ENCODE measurements at regions not wholly inside any gene's neighbourhood (a gene's known extent, or its start where the extent isn't known, plus 50 kb on each side); places are given as distances from the start of the nearest gene placed in this dataset.
A peak's percentile ranks its signal among the peaks of the same experiment; 100 is the strongest.
"Not testable (repeated sequence)": the region's sequence is repeated elsewhere in the genome, so short reads cannot be mapped to it uniquely, and the experiment has no call there.

DNA sequence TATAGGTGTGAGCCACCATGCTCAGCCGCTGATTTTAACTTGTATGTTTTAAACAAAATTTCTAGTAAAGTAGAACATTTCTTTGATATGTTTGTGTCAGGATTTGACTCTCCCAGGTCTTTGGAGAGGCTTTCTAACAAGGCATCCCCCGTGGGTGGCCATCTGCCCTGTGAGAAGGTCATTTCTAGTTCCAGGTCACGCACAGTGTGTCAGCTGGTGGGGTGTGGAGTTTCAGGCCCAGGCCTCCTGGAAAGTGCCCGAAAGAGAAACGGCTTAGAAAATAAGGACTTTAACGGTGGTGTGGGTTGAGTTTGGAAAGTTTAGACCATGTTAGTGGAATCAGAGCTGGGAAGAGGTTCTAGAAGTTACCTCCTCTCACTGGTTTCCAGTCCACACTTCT, 61.0 kb downstream of the SPDYE17 start:
- DNase-seq (ENCODE audit: low spot score); H3K36me3 Mint-ChIP-seq; H3K4me1 Mint-ChIP-seq (ENCODE audit: low read depth in 2 of 2); H3K27ac Mint-ChIP-seq; H3K4me3 Mint-ChIP-seq; ATAC-seq; H3K27me3 Mint-ChIP-seq; H3K9me3 Mint-ChIP-seq: not testable (repeated sequence)

DNA sequence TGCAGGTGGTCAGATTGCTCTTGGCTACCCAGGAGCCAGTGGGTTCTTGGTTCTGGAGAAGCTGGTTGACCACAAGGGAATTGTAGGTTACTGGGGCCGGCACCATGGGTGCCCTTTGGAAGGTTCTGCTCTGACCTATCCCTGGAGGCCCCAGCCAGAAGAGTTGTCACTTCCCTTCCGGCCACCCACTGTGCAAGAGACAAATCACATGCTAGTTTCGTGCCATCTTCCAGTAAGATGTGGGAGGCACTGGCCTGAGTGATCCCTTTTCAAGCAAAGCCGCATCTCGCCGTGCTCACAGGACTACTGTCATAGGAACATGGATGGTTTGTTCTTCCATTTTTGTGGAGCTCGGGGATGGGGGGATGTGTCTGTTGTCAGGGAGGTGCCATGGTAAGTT, 62.3 kb downstream of the SPDYE17 start:
- not testable (repeated sequence) for H3K27me3 Mint-ChIP-seq; H3K27ac Mint-ChIP-seq; DNase-seq (ENCODE audit: low spot score); H3K4me1 Mint-ChIP-seq (ENCODE audit: low read depth in 2 of 2); H3K9me3 Mint-ChIP-seq; ATAC-seq; H3K36me3 Mint-ChIP-seq; H3K4me3 Mint-ChIP-seq

DNA sequence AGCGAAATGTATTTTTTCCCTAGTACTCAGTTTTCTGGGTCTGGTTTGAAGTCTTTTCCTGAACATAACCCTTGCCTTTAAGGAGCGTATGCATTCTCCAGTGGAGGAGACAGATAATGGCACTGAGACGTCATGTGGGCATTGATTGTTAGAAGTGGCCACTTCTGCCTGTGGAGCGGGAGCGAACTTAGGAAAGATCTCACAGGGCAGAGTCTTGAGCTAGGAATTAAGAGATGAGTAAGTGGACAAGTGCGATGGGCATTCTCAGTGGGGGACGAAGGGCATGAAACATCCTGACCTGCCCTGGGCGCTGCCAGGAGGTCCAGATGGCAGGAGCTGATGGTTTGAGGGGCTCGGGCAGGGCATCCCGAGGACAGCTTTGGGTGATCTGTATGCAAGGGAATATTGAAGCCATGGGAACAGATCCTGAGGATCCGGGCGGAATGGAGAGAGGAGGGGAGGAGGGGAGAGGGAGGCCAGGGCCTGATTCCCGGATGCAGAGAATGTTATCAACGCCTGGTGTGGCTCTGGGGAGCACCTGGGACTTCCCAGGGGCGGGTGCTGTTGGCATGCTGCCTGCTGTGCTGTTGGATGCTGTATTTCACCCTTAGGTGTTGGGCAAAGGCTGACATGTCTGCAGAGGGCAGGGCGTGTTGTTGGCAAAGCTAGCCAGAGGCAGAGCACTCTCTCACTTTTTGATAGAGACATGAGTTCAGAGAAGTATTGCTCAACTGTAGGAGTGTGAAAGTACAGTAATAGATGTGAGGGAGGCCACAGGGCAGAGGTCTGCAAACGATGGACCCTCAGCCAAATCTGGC, 66.2 kb downstream of the SPDYE17 start:
- H3K4me1 Mint-ChIP-seq (ENCODE audit: low read depth in 2 of 2); DNase-seq (ENCODE audit: low spot score); H3K9me3 Mint-ChIP-seq; H3K36me3 Mint-ChIP-seq; H3K27ac Mint-ChIP-seq; H3K27me3 Mint-ChIP-seq; H3K4me3 Mint-ChIP-seq: not testable (repeated sequence)
- peak in 1 of 2 donors; percentile 60 for ATAC-seq

DNA sequence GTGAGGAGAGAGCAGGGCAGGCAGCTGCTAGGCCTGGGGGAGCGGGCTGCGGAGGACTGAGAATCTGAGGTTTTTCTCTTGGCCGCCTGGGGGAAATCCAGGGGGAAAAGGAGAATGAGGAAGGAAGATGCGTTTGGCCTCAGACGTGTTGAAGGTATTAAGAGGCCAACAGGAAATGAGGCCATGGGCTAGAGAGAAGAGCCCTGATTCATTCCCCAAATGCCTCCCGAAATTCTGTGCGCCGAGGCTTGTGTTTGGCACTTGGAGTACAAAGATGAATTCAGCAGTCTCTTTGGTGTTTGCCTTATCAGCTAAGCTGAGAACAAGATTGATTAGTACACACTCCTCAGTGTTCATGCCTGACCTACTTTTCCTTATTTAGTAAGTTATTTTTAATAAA, 68.1 kb downstream of the SPDYE17 start:
- H3K27me3 Mint-ChIP-seq; H3K27ac Mint-ChIP-seq; H3K4me3 Mint-ChIP-seq; H3K9me3 Mint-ChIP-seq; H3K4me1 Mint-ChIP-seq (ENCODE audit: low read depth in 2 of 2); H3K36me3 Mint-ChIP-seq; ATAC-seq; DNase-seq (ENCODE audit: low spot score): not testable (repeated sequence)

DNA sequence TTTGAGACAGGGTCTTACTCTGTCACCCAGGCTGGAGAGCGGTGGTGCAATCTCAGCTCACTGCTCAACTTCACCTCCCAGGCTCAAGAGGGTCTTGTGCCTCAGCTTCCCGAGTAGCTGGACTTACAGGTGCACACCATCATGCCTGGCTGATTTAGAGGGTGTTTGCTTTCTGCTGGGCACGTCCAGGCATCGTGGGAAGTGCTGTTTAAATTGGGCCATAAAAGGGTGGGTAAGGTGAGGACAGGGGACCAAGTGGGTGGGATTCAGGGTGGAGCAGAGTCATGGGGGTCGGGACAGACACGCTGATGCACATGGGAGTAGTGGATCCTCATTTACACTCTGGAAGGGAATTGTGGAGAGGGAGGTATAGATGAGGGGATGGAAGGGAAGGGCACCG, 69.1 kb downstream of the SPDYE17 start:
- H3K36me3 Mint-ChIP-seq; H3K9me3 Mint-ChIP-seq; H3K4me1 Mint-ChIP-seq (ENCODE audit: low read depth in 2 of 2); H3K27me3 Mint-ChIP-seq; DNase-seq (ENCODE audit: low spot score); ATAC-seq; H3K27ac Mint-ChIP-seq; H3K4me3 Mint-ChIP-seq: not testable (repeated sequence)

DNA sequence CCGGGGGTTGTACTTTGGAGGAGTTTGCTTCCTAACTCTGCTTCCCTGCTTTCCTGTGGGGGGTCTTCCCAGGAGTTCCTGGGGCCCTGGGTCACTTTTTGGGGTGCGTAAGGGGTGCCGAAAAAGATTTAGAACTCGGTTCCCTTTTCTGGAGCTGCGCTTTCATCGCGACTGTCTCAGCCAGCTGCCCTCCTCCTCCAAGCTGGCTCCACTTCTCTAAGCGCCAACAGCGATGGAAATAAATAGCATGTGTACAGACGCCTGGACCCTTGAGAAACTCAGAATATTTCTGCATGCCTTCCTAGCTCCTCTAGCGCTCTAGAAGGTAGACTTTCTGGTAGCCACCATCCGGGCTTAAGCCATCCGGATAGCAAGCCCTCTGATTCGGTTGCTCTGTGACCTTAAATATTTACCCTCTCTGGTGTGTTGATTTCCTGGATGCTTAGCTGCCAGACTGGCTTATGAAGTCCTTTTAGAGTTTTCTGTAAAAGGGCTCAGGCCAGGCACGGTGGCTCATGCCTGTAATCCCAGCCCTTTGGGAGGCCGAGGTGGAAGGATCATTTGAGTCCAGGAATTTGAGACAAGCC, 71.7 kb downstream of the SPDYE17 start:
- H3K27ac Mint-ChIP-seq; H3K9me3 Mint-ChIP-seq; DNase-seq (ENCODE audit: low spot score); H3K4me3 Mint-ChIP-seq; H3K27me3 Mint-ChIP-seq; H3K4me1 Mint-ChIP-seq (ENCODE audit: low read depth in 2 of 2); H3K36me3 Mint-ChIP-seq; ATAC-seq: not testable (repeated sequence)

DNA sequence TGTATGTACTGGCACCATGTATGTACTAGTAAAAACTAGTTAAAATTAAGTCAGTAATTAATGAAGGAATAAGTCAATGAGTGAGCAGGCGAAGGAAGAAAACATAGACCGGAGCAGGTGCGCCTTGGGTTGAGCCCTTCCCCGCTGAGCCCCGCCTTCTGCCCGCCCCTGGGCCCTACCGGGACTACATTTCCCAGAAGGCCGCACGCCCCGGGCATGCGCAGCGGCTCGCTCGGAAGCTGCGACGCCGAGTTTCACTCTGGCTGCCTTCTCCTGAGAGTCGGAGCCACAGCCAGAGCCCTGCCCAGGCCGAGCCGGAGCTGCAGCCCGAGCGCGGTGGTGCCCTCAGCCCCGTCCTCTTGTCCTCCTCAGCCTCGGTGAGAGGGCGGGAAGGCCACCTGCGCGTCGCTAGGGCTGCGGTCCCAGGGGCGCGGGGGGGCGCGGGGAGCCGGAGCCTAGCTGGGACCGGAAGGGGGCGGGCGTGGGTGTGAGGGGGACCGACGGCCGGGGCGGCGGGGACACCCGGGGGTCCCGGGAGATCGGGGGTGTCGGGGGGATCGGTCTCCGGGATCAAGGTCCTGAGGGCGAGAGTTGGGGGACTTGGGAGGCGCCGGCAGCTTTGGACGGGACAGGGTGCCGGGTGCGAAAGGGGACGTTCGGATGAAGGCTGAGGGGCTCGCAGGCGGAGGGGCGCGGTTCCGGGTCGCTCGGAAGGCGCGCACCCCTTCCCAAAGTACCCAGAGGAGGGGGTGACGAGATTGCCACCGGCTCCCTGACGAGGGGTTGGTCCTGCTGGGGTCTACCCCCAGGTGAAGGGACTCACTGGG, 72.4 kb downstream of the SPDYE17 start:
- not testable (repeated sequence) for H3K27ac Mint-ChIP-seq; H3K9me3 Mint-ChIP-seq; H3K36me3 Mint-ChIP-seq; H3K4me3 Mint-ChIP-seq; H3K4me1 Mint-ChIP-seq (ENCODE audit: low read depth in 2 of 2); H3K27me3 Mint-ChIP-seq; DNase-seq (ENCODE audit: low spot score)
- ATAC-seq: peak; percentile 99 to 100

DNA sequence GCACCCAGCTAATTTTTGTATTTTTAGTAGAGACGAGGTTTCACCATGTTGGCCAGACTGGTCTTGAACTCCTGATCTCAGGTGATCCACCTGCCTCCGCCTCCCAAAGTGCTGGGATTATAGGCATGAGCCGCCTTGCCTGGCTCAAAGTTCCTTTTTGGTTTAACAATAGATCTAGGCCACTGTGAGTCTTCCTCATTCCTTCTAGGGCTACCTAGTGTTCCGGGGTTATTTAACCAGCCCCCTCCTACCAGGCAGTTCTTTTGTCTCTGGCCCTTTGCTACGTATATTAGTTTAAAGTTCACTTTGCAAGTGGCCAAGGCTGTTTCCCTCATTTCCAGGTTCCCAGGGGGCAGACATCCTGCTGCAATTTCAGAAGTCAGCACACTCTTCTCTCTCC, 75.6 kb downstream of the SPDYE17 start:
- not testable (repeated sequence) for H3K4me3 Mint-ChIP-seq; DNase-seq (ENCODE audit: low spot score); H3K36me3 Mint-ChIP-seq; H3K27ac Mint-ChIP-seq; H3K27me3 Mint-ChIP-seq; H3K9me3 Mint-ChIP-seq; ATAC-seq; H3K4me1 Mint-ChIP-seq (ENCODE audit: low read depth in 2 of 2)

DNA sequence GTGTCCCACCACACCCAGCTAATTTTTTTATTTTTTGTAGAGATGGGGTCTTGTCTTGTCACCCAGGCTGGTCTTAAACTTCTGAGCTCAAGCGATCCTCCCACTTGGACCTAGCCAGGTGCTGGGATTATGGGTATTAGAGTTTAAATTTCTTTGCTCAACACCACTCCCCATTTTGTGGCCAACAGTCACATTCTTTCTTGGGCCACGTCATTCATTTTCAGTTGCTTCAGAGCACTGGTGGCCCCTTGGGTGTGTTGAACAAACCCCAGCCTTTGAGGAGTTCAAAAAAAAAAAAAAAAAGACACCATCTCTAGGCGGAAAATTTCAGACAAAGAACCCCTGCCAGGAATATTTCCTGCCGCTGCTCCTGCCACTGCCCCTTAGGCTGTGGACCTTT, 77.0 kb downstream of the SPDYE17 start:
- H3K9me3 Mint-ChIP-seq; H3K4me1 Mint-ChIP-seq (ENCODE audit: low read depth in 2 of 2); DNase-seq (ENCODE audit: low spot score); H3K36me3 Mint-ChIP-seq; H3K27me3 Mint-ChIP-seq; ATAC-seq; H3K4me3 Mint-ChIP-seq; H3K27ac Mint-ChIP-seq: not testable (repeated sequence)

DNA sequence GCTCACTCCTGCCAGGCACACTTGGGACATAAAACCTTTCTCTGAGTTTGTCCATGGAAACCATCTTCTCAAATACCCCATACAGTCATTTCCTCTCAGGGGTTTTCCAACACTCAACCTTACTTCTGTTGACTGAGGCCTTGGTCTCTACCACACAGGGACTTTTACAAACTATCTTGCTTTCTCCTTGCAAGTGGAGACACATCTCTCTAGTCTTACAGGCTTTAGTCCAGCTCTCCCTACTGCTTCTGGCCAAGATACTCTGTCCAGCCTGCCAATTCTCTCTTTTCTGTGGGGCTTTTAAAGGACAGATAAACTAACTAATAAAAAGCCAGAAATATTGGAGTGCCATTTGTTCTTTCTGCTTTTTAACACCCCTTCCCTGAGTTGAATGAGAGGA, 87.6 kb downstream of the SPDYE17 start:
- Mint-ChIP-seq H3K27ac (peak overlapping the region in 1 of 2 donors; percentile 35), H3K27me3 (peaks cover 6 to 11% of the 10 kb centered on the region in 2 donors)
- not testable (repeated sequence) for DNase-seq (ENCODE audit: low spot score); H3K9me3 Mint-ChIP-seq; H3K4me3 Mint-ChIP-seq; H3K4me1 Mint-ChIP-seq (ENCODE audit: low read depth in 2 of 2); H3K36me3 Mint-ChIP-seq
- ATAC-seq: peak; percentile 55 to 62

DNA sequence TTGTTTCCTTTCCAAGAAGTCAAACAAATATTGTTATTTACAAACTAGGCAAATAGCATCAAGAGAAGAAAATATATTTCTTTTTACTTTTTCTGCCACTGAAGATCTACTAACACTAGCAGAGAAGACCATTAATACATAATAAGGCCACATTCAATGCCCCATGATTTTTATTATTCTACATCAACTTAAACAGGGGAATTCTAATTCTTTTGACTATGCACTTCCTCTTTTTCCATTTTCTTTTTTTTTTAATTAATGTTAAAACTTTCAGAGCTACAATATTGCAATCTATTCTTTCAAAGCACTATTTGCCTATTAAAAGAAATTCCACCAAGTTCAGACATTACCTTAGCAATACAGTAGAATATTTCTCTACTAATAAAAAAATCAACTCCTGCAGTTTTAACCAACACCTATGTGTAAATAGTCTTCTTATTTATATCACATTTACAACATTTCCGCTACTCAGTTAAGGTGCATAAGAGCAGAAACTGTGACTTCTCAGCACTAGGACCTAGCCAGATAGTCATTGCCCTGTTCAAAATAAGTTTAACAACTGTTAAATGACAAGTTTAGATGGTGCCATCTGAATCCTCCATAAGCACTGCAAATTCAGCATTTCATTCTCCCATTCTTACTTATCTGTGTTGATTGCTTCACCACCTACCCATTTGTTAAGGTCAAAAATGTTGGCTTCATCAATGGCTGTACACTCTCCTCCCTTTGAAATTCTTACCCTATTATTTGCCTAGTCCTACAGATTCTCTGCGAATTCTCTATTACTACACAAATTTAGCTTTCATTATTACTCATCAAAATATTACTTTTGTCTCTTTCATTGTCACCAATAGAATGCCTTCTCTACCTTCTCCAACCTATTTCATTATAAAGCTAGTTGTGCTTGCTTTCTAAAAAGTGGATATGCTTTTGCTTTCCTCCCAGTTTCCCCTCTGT, 90.1 kb downstream of the SPDYE17 start:
- not testable (repeated sequence) for H3K27ac Mint-ChIP-seq; H3K9me3 Mint-ChIP-seq; H3K36me3 Mint-ChIP-seq; H3K4me1 Mint-ChIP-seq (ENCODE audit: low read depth in 2 of 2); ATAC-seq; DNase-seq (ENCODE audit: low spot score); H3K4me3 Mint-ChIP-seq
- peaks cover 11 to 21% of the 10 kb centered on the region in 2 donors for H3K27me3 Mint-ChIP-seq

DNA sequence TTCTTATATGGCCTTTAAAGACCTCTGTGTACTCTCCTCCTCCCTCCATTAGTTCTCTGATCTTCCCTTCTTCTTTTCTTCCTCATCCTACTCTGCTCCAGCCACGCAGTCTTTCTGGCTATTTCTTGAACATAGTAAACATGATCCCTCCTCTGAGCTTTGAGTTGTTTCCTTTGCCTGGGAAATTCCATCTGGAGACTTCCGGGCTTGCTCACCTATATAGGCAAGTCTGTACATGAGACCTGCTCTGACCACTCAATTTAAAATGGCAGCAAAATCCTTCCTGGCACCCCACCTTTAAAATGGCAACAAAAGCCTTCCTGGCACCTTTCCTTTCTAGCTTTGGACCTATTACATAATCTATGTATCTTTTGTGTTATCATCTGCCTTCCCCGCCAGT, 94.4 kb downstream of the SPDYE17 start:
- H3K9me3 Mint-ChIP-seq; H3K36me3 Mint-ChIP-seq; DNase-seq (ENCODE audit: low spot score); ATAC-seq; H3K27ac Mint-ChIP-seq; H3K4me1 Mint-ChIP-seq (ENCODE audit: low read depth in 2 of 2): not testable (repeated sequence)
- peak overlapping the region; percentile 9 for H3K4me3 Mint-ChIP-seq
- peaks cover 16 to 24% of the 10 kb centered on the region in 2 donors for H3K27me3 Mint-ChIP-seq

DNA sequence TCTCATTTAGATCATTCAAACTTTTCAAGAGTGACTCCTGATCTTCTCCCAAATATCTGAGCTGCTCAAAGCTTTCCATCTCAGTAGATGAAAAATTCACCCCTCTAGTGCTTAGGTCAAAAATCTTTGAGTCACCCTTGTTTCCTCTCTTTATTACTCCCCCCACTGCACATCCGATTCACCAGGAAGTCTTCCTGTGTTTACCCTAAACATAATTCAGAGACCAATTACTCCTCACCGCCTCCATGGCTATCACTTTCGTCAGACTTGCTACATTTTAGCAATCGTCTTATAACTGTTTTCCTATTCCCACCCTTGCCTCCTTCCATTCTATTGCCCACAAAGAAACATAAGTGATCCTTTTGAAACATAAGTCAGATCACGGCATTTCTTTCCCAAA, 94.8 kb downstream of the SPDYE17 start:
- not testable (repeated sequence) for H3K4me1 Mint-ChIP-seq (ENCODE audit: low read depth in 2 of 2); H3K9me3 Mint-ChIP-seq; DNase-seq (ENCODE audit: low spot score); H3K36me3 Mint-ChIP-seq; H3K27ac Mint-ChIP-seq
- Mint-ChIP-seq H3K4me3 (peak overlapping the region; percentile 9), H3K27me3 (peaks cover 16 to 26% of the 10 kb centered on the region in 2 donors)
- ATAC-seq: peak in 1 of 2 donors; percentile 60

Measured in natural killer cell treated with Interleukin-12 subunit alpha and Interleukin-12 subunit beta and Interleukin-15 and Interleukin-18, amount 100 ng/mL, for 72 hours (primary cell).